Astrocyte of the cerebellum (primary cell): ENCODE measurements at regions not wholly inside any gene's neighbourhood (a gene's known extent, or its start where the extent isn't known, plus 50 kb on each side); places are given as distances from the start of the nearest gene placed in this dataset.

Experiments
- DNase-seq: peaks from one replicate; pipeline ENCODE4 v3.0.0-alpha.2; 2011; ENCODE audit warnings: low read depth
- H3K4me3 ChIP-seq: 2 replicates; pipeline ENCODE4 v1.5.1; 2011; ENCODE audit warnings: mild to moderate bottlenecking, low read depth, low read length, moderate library complexity
- in situ Hi-C: cut with HindIII; loops from 2 replicates; pipeline ENCODE4 v1.10.0; 2017; ENCODE audit warnings: low sequenced_read_pairs
- TF ChIP-seq, protein P1 (sequence below): IDR thresholded peaks from 2 replicates; pipeline ENCODE4 v1.5.1; 2012; ENCODE audit warnings: low read length, low read depth, moderate library complexity, mild to moderate bottlenecking; ENCODE audit errors: missing control alignments

DNA sequence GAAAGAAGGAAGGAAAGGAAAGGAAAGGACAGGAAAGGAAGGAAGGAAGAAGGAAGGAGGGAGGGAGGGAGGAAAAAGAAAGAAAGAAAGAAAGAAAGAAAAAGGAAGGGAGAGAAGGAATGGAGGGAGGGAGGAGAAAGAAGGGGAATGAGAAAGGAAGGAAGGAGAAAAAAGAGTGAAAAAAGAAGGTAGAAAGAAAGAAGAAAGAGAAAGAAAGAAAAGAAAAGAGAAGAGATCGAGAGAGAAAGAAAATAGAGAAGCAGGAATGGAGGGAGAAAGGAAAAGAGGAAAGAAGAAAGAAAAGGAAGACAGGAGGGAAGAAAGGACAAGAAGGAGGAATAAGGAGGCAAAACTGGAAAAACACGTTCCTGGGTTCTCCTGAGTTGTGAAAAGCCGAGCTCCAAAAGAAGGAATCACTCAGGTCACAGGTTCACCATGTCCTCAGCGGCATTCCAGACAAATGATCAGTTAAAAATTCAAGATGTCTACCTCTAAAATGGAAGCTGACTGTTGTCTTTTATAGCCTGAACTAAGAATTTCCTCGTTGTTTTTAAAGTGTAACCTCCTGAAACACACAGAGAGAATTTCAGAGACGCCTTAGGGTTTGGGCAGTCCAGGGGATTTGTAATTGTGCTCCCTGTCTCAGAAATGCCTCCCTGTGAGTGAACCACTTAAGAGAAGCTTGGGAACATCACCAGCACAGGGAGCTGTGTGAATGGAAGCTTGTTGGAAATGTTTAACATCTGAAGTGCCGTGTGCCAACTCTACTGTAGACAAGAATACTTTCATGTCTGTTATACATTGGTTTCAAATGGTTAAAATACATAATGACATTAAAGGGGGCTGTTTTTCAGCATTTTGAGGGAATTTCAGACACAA, 80.7 kb downstream of the INHBA start:
- no peak for DNase-seq
- in situ Hi-C loops, result no loop called here
- H3K4me3 ChIP-seq, result no peak overlapping the region
- TF ChIP-seq, protein P1, sequence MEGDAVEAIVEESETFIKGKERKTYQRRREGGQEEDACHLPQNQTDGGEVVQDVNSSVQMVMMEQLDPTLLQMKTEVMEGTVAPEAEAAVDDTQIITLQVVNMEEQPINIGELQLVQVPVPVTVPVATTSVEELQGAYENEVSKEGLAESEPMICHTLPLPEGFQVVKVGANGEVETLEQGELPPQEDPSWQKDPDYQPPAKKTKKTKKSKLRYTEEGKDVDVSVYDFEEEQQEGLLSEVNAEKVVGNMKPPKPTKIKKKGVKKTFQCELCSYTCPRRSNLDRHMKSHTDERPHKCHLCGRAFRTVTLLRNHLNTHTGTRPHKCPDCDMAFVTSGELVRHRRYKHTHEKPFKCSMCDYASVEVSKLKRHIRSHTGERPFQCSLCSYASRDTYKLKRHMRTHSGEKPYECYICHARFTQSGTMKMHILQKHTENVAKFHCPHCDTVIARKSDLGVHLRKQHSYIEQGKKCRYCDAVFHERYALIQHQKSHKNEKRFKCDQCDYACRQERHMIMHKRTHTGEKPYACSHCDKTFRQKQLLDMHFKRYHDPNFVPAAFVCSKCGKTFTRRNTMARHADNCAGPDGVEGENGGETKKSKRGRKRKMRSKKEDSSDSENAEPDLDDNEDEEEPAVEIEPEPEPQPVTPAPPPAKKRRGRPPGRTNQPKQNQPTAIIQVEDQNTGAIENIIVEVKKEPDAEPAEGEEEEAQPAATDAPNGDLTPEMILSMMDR, result no peak

DNA sequence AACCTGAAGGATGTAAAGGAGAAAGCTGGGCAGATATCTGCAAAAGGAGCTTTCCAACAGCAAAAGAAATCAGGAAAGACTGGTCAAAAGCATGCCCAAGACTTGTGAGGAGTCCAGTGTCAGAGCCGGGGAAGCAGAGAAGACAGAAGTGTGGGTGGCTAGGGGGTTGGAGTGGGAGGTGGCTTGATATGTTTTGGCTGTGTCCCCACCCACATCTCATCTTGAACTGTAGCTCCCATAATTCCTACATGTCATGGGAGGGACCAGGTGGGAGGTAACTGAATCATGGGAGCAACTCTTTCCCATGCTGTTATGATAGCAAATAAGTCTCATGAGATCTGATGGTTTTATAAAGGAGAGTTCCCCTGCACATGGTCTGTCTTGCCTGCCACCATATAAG, 84.9 kb downstream of the INHBA start:
- TF ChIP-seq, protein P1, result no peak
- H3K4me3 ChIP-seq, result no peak overlapping the region
- in situ Hi-C loops, result no loop called here
- DNase-seq, result no peak

DNA sequence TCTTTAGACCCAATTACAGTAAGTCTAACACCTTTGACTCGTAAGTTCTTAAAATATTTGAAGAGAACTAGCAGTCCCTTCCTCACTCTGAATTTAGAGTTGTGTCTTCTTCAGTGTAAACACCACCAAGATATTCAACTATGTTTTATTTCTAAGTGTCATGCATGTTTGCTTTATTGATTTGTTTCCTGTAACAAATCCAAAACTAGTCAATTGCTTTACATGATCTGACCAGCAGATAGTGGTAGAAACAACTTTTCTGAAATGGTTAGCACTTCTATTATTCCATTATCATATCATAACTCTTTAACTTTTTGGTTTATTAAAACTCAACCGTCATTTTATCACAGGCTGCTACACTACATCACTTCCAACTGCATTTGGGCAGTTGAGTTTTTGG, 90.1 kb downstream of the INHBA start:
- DNase-seq, result no peak
- H3K4me3 ChIP-seq, result no peak overlapping the region
- in situ Hi-C loops, result no loop called here
- TF ChIP-seq, protein P1, result no peak

DNA sequence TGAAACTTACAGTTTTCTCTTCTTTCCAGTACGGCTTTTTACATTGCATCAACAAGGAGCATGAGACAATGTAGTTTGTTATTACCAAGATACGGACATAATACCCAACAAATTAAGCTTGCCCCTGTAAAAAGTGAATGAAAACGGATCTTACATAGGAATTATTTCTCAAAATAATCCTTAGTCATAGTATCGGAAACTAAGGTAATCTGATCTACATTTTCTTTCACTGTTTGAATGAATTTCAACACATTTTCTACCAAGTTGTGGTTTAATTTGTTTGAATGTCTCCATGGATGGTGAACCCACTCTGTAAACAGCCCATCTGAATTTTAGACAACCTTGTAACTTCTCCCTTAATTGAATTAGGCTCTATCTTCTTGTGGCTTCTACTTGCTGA, 90.5 kb downstream of the INHBA start:
- no peak overlapping the region for H3K4me3 ChIP-seq
- in situ Hi-C loops, result no loop called here
- DNase-seq, result no peak
- TF ChIP-seq, protein P1, result no peak

DNA sequence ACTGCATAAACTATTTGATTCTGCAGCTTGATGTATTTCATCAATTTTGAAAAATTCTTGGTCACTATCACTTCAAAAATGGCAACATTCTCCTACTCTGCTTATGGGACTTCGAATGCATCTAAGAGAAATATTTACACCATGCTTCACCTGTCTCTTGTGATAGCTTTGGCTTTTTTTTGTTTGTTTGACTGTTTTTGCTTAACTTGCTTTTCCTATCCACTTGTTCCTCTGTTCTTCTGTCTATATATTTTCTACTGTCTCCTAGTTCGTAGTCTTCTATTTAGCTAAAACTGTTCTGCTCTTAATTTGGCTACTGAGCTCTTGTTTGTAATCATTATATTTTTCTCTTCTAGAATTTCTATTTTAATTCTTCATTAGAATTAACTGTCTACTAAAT, 94.4 kb downstream of the INHBA start:
- TF ChIP-seq, protein P1, result no peak
- DNase-seq, result no peak
- no peak overlapping the region for H3K4me3 ChIP-seq
- in situ Hi-C loops, result no loop called here

DNA sequence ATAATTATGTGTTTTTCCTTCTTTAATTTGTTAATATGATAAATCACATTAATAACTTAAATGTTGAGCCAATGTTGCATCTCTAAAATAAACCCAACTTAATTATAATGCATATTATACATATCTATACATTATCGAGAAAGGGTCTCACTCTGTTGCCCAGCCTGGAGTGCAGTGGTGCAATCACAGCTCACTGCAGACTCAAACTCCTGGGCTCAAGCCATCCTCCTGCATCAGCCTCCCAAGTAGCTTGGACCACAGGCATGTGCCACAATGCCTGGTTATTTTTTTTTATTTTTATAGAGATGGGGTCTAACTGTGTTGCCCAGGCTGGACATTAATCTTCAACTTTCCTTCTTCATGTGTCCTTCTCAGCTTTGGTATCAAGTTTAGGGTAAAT, 98.9 kb downstream of the INHBA start:
- H3K4me3 ChIP-seq, result no peak overlapping the region
- TF ChIP-seq, protein P1, result no peak
- DNase-seq, result no peak
- in situ Hi-C loops, result no loop called here
